ENCODE measurements at regions not wholly inside any gene's neighbourhood (a gene's known extent, or its start where the extent isn't known, plus 50 kb on each side); places are given as distances from the start of the nearest gene placed in this dataset.

GRCh38 chr3:103629391-103629790 lies 1194.6 kb downstream of the ZPLD1 start:
- TF ChIP-seq, protein P1, sequence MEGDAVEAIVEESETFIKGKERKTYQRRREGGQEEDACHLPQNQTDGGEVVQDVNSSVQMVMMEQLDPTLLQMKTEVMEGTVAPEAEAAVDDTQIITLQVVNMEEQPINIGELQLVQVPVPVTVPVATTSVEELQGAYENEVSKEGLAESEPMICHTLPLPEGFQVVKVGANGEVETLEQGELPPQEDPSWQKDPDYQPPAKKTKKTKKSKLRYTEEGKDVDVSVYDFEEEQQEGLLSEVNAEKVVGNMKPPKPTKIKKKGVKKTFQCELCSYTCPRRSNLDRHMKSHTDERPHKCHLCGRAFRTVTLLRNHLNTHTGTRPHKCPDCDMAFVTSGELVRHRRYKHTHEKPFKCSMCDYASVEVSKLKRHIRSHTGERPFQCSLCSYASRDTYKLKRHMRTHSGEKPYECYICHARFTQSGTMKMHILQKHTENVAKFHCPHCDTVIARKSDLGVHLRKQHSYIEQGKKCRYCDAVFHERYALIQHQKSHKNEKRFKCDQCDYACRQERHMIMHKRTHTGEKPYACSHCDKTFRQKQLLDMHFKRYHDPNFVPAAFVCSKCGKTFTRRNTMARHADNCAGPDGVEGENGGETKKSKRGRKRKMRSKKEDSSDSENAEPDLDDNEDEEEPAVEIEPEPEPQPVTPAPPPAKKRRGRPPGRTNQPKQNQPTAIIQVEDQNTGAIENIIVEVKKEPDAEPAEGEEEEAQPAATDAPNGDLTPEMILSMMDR (conservative IDR thresholded peaks at IDR 0.05; ENCODE audit: low read depth, low read length), result no peak
- H3K4me3 ChIP-seq (ENCODE audit: low read depth, low read length), result no peak overlapping the region
- DNase-seq (ENCODE audit: low read depth), result no peak

GRCh38 chr3:103644450-103644849 lies 1209.6 kb downstream of the ZPLD1 start:
- TF ChIP-seq, protein P1 (conservative IDR thresholded peaks at IDR 0.05; ENCODE audit: low read depth, low read length), result no peak
- no peak for DNase-seq (ENCODE audit: low read depth)
- no peak overlapping the region for H3K4me3 ChIP-seq (ENCODE audit: low read depth, low read length)

- TF ChIP-seq, protein P1 (conservative IDR thresholded peaks at IDR 0.05; ENCODE audit: low read depth, low read length), result no peak
- H3K4me3 ChIP-seq (ENCODE audit: low read depth, low read length), result no peak overlapping the region
- DNase-seq (ENCODE audit: low read depth), result no peak
These were observed 1219.2 kb downstream of the ZPLD1 start for GRCh38 chr3:103653996-103654395.

- TF ChIP-seq, protein P1 (conservative IDR thresholded peaks at IDR 0.05; ENCODE audit: low read depth, low read length), result no peak
- H3K4me3 ChIP-seq (ENCODE audit: low read depth, low read length), result no peak overlapping the region
- DNase-seq (ENCODE audit: low read depth), result no peak
These were observed 1222.9 kb downstream of the ZPLD1 start for GRCh38 chr3:103657756-103658155.

DNA sequence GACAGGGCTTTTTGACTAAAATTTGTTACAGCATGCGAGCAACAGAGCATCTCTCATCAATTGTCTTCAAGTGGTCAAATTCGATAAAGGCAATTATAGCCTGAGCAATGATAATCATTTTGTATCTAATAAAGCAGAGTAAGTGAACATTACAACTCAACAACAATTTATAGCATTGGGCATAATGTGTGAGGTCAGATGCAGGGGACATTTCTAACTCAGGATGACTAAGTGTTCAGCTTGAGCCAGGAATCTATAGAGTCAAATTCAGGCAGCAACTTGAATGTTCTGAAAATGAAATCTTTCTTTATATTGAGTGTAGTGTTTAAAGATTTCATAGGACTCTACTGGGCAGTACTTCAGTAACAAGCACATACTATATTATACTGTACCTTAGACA lies 1226.0 kb downstream of the ZPLD1 start:
- DNase-seq (ENCODE audit: low read depth), result no peak
- no peak overlapping the region for H3K4me3 ChIP-seq (ENCODE audit: low read depth, low read length)
- TF ChIP-seq, protein P1 (conservative IDR thresholded peaks at IDR 0.05; ENCODE audit: low read depth, low read length), result no peak

- TF ChIP-seq, protein P1 (conservative IDR thresholded peaks at IDR 0.05; ENCODE audit: low read depth, low read length), result no peak
- DNase-seq (ENCODE audit: low read depth), result no peak
- no peak overlapping the region for H3K4me3 ChIP-seq (ENCODE audit: low read depth, low read length)
These were observed 1227.8 kb downstream of the ZPLD1 start for GRCh38 chr3:103662591-103662990.

GRCh38 chr3:103672346-103672745 lies 1237.5 kb downstream of the ZPLD1 start:
- TF ChIP-seq, protein P1 (conservative IDR thresholded peaks at IDR 0.05; ENCODE audit: low read depth, low read length), result no peak
- DNase-seq (ENCODE audit: low read depth), result no peak
- no peak overlapping the region for H3K4me3 ChIP-seq (ENCODE audit: low read depth, low read length)
